Activated T-cell treated with anti-CD3 and anti-CD28 coated beads for 4 hours (primary cell): ENCODE measurements at regions not wholly inside any gene's neighbourhood (a gene's known extent, or its start where the extent isn't known, plus 50 kb on each side); places are given as distances from the start of the nearest gene placed in this dataset.

Experiments used
- DNase-seq: peaks from one replicate; pipeline ENCODE4 v3.0.0-alpha.2; 2020

DNA sequence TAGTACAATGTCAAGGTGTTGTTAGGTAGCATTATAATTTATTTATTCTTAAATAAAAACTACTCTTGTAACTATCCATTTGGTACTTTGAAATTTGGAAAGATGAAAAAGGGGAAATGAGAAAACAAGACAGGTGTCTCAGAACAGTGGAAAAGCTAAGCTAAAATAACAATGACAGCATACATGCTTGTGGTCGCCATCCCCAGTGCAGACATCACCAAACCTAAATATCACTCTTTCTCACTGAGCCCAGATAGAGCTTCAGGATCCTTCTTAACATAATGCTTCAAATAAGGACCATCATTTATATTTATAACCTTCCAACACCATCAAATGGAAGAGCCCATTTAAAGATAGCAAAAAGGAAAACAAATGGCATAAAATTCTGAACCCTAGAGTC is 434.4 kb upstream of the BRINP1 start:
- DNase-seq = no peak

DNA sequence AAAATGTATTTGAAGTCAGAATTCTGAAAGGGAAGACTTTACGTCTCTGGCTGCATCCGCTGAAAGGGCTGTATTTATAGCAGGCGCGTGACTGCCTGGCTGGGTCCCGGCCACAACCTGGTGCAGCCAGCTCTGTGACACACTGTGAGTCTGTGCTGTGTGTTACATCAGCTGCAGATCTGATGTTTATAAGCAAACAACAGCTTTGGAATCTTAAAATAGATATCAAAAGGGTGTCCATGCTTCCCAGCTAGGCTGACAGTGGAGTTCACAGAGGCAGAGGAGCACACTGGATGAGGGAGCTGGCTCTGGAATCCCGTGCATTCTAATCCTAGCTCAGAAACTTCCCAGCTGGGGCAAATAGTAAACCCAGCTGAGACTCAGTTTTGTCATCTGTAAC is 433.4 kb upstream of the BRINP1 start:
- DNase-seq = no peak

DNA sequence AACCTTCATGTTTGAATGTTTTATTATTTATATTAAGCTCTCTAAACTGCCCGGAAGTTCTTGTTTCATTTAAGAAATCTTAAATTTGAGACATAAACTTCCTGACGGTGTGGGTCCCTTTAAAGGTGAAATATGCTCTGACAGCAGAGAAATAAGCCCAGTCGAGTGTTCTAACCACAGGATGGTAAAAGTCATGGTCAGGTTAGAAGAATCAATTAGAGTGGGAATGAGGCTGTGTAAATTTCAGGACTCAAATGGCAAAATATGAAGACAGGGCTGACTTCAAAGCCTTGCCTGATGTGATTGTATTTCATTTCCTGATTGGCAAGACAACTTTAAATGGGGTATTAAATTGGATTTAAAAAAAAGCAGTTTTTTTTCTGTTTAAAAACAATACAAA is 432.9 kb upstream of the BRINP1 start:
- no peak for DNase-seq

DNA sequence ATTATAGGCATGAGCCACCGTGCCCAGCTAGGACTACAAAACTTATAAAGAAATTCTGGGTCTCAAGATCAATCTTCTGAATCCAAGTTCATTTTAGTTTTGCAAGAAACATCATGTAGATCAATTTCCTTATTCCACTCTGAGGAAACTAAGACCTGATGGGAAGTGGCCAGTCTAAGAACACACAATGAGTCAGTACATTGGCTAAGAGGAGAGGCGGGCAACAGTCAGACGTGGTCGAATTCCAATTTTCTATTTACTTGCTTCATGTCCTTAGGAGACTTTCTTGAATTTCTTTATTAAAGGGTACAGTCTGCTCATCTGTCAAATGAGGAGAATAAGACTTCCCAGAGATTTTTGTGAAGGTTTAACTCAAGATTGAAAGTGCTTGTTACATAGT is 432.1 kb upstream of the BRINP1 start:
- DNase-seq = no peak

DNA sequence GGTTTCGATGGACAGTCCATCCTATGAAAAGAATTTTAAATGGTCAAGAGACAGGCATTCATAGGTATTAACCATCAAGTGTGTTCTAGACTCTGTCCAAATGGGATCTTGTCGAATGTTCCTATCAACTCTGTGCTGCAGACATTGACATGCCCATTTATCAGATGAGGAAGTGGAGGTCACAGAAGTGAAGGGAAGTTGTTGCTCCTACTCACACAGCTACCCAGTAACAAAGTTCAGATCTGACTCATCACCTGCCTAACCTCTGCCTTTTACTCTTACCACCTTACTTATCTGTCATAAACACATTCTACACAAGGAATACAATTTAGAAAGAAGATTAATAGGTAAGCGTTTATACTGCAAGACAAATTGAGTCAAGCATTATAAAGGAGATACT is 426.2 kb upstream of the BRINP1 start:
- no peak for DNase-seq

DNA sequence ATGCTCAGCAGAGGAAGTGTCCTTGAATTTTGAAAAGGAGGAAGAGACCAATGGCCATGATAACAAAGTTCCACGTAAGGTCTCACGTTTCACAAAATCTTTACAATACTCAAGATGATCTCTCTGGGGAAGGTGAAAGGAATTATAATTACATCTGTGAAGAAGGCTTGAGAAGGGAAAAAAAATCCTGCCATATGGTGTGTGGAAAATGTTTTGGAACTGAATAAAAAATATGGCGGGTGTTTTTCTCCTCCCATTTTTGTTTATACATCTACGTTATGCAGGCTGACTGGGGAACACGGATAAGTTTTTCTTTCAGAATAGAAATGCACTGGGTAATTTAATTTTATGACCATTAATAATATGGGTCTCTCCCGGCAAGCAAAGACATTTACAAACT is 425.6 kb upstream of the BRINP1 start:
- DNase-seq = no peak

DNA sequence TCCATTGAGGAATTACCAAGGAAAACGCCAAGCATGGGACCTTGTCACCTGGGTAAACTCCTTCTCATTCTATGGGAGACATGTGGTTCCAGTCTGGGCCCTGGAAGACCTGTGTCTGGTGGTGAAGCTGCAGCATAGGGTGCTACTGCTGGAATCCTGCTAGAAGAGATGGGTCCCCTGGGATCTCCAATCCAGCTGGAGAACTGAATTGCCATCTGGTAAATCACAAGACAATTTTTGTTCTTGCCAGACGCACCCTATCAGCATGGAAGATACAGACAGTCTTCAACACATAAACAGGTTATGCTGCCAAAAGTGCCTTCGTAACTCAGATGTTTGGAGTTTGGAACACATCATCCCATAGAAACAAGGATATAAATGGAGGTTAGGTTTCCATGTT is 424.0 kb upstream of the BRINP1 start:
- DNase-seq = no peak

DNA sequence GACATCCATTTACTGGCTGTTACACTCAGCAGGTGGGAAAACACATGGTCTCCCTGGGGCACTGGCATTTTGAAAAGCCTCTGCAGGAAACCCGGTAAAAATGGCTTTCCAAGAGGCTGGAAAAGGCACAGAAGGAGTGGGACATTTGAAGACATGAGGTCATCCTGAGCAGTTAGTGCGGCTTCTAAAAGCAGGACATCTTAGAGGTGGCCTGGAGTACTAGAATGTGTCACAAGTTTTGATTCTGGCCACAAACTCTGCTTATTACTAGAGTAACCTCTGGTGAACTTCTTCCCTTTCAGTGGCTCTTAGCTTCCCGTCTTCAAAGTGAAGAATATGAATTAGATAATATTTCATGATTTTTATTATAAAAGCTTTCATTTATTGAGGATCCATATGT is 423.0 kb upstream of the BRINP1 start:
- no peak for DNase-seq

DNA sequence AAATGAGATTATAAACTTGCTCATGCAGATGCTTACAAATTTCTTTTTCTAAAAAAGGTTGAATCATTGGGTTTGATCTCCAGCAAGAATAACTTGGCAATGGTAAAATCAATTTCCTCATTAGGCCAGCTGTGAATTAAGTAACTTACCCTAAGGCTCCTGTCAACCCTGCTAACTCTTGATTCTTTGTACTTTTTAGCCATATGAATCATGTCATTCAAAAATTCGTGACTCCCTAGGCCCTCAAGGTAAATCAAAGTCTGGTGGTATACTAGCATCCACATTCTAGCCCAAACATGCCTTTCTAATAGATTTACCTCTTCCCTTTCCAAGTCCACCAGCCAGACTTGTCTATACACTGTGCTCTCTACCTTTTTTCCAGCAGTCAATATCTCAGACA is 420.8 kb upstream of the BRINP1 start:
- DNase-seq = no peak

DNA sequence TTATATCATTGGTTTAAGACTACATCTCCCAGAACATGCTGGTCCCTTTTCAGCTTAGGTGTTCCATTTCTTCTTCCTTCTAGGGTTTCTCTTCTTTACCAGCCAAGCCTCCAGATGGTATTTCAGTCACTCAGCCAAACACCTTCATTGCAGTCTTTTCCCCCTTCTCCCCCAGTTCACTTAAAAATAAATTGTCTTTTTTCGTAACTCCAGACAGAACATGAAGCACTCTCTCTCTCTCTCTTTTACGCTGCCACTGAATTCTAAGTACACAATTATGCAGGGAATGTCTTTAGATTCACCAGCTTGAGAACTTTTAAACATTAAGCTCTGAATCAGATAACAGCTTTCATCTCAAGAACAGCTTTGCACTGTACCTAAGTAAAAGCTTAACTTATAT is 419.7 kb upstream of the BRINP1 start:
- no peak for DNase-seq

DNA sequence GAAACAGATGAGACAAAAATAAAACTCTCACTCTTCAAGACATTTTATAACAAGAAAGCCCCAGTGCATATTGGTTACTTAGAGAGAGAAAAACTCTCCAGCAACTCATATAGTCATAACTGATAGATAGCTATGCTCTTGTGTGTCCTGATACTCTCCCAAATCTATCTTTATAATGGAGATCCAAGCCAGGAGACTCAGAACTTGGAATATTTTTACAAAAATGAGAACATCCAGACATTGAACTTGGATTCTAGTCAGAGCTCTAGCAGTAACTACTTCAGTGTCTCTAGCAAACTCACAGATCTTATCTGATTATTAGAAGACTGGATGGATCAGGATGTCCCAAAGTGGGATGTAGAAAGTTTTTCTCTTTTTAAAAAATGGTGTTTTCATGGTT is 412.7 kb upstream of the BRINP1 start:
- no peak for DNase-seq

DNA sequence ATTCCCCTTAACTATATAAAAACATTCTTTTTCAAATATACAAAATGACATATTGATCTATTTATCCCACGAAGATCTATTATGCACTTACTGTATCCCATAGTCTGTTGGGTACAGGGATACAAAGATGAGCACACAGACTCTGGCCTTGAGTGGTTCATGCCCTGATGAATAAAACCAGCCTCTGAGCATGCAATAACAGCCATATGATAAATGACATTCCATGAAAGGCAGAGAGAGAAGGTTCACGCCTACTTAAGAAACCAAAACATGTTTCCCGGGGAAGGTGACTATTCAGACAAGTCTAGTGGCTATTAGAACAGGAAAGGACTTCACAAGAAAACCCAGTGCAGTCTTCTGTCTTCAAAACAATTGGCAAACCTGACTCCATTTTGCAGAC is 406.2 kb upstream of the BRINP1 start:
- no peak for DNase-seq

DNA sequence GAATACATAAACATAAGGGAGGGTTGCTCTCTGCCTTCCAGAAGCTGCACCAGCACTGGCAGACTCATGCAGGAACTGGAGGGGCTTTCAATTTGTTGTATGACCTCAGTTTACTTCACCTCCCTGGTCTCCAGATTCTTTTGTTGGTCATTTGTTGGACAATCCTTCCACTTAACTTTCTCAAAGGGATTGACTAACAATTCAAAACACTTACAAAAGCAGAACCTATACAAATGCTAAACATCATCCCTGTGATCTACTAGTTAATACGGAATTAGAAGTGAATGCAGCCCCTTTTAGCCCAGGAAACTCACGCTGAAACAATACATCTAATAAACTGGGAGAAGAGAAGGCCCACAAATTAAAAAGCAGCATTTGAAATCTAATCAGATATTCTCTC is 404.6 kb upstream of the BRINP1 start:
- DNase-seq = no peak

DNA sequence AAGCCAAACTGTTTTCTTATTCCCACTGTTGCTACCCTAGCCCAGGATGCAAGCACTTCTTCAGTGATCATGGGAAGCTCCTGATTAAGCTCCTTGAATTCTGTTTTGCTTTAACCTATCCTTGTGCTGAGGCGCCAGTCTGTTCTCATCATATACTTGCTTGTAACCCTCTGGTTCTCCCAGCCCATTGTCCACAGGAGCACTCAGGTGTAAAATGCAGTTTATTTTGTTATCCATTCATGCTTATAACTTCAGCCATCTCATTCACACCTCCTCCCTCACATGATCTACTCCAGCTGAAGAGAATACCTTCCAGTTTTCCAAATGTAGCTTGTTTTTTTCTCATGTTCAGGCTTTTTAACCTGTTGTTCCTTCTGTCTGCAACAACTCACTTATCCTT is 402.1 kb upstream of the BRINP1 start:
- no peak for DNase-seq

DNA sequence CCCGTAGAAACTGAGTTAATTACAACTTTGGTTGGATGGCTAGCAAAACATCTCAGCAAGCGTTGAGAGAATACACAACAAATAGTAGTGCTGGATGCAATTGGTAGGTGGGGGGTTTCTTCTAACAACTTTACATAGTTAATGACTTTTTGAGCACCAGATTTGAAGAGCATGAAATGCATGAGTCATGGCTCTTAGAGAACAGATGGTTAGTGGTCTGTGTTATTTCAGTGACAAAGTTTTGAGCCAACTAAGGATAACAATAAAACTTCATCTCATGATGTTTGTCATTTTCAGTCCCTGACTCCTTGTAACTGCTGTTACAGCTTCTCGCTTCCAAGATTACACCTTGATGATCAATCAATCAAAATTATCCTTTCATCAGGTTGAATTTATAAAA is 399.0 kb upstream of the BRINP1 start:
- no peak for DNase-seq

DNA sequence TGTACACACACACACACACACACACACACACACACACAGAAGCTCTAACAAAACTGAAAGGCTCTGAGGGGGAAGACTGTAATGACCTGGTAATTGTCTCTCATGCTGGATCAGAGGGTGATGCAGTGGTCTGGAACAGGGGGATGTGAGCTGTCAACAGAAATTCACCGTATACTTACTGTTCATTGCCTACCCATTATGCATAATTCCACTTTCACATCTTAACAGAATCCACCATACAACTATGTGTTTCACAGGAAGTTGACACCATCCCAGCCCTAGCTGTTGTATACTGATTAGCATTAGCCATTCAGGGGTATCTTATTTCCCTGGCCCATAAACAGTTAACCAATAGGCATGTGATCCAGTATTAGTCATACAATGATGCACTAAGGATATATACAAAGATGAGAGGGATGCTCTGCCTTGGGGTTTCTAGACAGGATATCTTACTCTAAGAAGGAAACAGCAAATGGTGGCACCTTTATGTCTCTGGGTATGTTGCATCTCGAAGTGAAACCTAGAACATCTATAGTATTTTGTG is 396.5 kb upstream of the BRINP1 start:
- no peak for DNase-seq

DNA sequence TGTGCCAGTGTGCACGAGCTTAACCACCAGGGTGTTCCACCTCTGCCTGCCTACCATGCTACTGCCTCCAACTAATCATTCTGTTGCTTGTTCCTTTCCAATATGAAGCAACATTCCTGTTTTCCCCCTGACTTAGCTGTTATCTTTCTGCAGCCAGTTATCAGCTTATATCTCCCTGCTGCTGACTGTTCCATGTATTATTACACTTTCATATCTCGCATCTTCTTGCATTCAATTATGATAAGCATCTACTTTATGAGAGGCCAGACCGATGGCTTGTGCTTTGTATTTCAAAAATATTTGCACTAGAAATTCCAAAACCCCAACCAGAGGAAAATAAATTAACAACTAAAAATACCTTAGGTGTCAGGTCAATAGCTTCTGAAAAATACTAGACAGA is 394.0 kb upstream of the BRINP1 start:
- DNase-seq = no peak

DNA sequence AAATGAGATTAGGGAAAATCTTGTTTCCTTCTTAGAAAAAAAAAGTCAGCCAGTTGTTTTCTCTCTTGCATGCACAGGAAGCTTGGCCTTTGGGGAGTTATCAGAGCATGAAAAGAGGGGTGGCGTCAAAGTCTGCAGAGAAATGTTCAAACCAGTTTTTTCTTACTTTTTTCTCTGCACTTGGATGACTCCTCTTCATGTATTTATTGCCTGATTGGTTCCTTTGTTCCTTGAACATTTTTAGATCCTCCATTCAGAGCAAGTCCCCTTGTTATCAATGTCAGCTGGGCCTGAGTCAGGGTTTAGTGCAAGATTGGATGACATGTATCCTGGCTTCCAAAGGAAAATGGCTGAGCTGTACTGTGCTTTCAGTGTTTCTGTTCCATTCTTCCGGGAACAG is 392.6 kb upstream of the BRINP1 start:
- no peak for DNase-seq

DNA sequence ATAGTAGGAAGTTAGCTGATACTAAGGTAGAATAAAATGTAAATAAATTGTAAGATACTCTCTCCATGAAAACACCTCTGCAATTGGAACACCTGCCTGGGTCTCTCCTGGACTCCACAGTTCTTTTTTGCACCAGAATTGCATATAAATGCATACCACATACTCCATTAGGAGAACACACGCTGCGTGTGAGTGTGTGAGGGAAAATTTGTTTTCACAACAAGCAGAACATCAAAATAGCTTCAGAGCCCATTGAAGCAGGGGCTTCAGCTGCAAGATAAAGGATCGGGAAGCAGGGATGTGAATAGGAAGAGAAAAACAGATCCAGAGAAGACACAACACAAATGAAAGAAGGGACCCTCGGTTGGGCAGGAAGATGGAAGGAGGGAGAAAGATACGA is 389.8 kb upstream of the BRINP1 start:
- DNase-seq = no peak

DNA sequence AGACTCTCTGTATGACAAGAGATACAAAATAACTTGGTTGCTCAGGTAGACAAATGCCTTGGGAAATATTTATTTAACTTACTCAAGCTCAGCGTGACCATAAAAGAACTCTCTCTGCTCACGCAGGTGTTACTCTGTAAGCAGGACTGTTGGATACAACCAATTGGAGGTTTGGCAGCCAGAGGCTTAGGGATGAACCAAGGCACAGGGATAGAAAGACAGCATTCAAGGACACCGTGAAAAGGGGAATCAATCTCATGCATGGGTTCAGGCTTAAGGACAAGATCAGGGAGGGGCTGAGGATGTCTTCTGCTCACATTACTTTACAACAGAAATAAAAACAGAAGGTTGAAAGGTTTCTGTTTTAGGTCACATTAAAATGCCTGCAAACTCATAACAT is 389.0 kb upstream of the BRINP1 start:
- DNase-seq = no peak

DNA sequence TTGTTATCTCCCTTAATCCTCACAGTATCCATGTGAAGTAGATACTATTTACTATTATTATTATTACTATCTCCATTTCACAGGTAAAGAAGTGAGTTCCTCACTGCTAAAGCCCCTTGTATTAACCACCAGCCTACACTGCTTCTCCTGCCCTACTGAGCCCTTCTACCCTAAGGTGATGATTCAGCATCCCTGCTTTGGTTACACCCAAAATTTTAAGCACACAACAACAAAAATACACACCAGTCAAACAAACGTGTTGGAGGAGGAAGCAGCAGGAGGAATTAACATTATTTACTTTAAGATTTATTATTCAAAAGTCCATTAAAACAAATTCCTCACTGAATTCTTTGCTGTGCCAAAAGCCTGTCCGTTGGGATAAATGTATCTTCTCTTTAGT is 370.2 kb upstream of the BRINP1 start:
- DNase-seq = no peak

DNA sequence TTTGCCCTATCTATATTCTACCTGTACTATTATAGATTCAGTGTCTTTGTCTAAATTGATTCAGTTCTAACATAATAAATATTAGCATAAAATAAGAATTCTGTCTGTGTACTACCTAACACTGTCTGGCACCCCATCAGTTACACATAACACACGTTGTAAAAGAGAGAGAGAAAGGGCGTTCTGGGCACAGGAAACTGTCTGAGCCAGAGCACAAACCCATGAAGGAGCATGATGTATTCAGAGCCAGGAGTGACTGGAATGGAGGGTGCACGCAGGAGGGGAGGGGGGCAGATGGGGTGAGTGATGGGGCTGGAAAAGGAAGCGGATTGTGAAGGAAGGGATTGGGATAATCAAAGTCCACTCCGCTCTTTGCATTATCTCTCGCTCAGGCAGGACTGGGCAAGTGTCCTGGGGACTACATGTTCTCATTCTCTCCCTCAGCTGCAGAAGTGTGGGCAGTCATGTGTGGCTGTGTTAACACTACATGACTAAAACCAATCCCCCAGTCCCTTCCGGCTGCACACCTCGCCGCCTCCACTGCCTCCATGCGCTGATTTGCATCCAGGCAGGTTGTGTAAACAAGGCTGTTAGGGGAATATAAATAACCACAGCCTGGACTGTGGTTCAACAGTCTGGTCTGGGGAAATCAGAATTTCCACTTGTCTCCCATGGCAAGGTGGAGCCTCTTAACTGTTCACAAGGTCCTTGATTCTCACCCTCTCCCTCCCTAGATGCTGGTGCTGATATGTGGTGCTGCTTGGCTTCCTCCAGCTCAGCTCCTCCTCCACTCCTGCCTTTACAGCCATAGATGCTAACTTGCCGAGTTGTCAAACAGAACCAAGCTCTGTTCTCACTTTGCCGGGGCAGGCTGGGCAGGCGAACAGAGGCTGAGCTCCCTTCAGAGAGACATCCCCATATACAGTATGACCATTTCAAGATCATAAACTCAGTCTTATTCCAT is 367.5 kb upstream of the BRINP1 start:
- no peak for DNase-seq

DNA sequence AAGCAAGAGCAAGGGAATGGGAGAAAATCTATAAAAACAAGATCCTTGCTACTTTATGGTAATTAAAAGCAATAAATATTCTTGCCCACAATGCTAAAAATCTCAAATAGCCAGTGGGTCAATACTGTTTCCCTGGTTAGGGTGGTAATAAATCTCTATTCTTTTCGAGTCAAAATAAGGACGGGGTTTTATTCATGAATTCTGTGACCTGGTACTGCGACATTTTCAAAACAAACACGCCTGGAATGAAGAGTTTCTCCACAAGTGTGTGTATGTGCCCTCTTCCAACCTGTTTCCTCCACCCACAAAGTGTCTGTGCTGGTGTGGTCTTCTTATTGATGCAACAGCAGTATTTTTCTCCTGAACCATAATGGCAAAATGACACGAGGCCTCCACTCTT is 358.8 kb upstream of the BRINP1 start:
- no peak for DNase-seq

DNA sequence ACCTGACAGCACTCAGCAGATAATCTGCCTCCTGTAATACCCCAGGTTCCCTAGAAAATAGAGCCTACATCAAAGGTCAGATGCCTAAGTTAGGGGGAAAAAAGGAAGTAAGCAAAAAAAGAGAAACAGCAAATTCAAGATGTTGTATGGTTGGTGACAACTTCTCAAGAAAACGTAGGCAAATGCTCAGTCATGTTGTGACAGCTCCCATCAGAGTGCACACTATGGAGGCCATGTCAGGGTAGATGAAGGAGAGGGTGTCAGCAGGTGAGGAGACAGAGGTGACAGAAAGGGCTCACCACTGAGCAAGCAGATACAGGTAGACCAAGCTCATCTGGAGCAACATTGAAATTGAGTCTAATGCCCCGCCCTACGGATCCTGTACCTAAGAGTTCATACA is 356.8 kb upstream of the BRINP1 start:
- no peak for DNase-seq

DNA sequence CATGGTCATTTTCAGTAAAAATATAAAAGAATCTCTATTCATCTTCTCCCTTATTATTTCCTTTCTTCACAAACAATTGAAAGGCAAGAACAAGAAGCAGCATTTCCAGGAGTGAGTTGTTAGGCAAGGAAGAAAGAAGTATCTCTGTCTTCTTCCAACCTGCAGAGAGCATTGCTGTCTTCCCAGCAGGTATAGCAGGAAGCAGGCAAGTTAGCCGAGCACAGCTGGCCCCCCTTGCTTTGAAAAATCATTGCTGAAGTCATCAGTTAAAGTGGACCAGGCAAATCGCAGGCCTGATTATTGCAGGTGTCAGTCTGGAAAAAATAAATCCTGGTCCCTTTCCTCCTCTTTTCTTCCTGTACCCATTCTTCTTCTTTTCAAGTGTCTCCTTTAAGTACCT is 353.1 kb upstream of the BRINP1 start:
- DNase-seq = no peak
